Activated CD4-positive, alpha-beta T cell treated with anti-CD3 and anti-CD28 coated beads for 1 hour (primary cell): ENCODE measurements at regions not wholly inside any gene's neighbourhood (a gene's known extent, or its start where the extent isn't known, plus 50 kb on each side); places are given as distances from the start of the nearest gene placed in this dataset.
"Not testable (repeated sequence)": the region's sequence is repeated elsewhere in the genome, so short reads cannot be mapped to it uniquely, and the experiment has no call there.

Experiments
- DNase-seq: peaks from one replicate; pipeline ENCODE4 v3.0.0-alpha.2; 2020

DNA sequence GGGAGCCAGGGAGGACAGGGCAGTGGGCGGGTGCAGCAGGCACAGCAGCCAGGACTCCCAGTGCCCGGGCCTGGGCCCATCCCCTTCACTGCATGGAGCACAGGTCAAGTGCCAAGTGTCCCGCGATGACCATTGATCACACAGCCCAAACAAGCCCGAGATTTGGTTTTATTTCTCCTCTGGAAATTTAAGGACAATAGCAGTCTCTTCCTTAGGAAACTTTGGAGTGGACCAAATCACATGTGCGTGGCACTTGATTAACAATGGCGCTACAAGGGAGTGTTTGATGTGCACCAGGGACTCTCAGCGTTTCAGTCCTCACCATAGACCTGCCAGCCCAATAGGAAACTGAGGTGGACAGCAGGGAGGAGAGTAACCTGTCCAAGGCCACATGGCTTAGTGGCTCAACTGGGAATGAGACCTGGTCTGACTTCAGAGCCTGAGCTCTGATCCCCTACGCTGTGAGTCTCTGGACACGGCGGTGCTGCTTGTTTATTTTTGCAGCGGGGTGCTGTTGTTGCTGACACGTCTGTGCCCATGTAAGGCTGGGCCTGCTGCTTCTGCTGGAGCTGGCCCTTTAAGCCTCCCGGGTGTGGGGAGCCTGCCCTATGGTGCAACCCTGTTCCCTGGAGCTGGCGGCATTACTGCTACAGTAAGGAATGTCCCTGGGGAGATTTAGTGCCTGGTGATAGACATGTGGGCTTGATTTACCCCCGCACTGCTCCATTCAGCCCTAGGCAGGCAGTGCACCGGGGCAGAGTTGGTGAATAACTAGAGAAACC, 194.2 kb downstream of the INHBB start:
- DNase-seq = no peak

DNA sequence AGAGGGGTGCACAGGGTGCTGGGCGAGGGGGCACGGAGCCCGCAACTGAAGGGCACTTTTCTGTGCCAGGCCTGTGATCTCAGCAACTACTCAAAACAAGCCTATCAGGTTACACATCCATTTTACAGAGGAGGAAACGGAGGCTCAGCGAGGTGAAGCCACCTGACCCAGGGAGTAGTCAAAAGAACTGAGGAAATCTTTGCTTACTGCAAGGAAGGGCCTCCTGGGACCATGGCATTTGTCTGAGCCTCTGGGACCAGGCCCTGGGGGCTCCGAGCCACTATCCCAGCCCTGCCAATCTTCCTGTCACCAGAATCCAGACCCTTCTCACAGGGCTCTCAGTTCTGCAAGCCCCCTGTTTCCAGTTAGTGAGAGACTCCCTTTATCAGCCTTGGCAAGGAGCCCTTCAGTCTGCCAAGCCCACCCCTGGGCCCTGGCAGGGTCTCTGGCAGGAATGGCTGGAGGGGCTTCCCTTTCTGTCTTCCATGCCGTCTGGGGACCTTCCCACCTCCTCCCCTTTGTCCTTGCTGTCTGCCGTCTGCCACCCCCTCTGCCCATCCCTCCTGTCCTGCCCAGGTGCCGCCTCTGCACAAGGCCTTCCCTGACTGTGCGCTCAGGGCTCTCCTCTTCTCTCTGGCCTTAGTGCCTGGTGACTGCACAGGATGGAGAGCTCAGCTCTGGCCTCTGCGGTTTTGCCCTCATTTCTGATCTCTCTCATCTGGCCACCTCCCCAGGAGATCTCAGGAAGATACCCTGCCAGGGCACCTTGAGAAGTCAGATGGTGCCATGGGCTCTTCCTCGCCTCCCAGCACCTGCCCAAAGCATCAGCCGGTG, 194.7 kb upstream of the GLI2 start:
- DNase-seq = no peak

DNA sequence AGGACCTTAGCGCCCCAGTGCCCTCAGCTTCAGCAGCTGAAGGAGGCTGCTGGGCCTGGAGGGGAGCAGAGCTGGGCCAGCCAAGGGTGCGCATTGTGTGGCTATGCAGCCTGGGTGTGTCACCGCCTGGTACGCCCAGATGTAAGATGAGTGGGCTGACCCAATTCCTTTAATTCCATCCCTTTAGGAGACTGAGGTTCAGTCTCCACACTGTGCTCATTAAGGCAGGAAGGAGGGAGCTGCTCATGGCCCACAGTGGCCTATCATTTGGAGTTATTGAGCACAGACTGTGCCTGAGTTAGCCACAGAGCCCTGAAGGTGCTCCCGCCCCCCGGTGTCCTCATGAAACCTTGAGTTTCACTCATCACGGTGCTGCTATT, 194.1 kb upstream of the GLI2 start:
- DNase-seq = no peak

DNA sequence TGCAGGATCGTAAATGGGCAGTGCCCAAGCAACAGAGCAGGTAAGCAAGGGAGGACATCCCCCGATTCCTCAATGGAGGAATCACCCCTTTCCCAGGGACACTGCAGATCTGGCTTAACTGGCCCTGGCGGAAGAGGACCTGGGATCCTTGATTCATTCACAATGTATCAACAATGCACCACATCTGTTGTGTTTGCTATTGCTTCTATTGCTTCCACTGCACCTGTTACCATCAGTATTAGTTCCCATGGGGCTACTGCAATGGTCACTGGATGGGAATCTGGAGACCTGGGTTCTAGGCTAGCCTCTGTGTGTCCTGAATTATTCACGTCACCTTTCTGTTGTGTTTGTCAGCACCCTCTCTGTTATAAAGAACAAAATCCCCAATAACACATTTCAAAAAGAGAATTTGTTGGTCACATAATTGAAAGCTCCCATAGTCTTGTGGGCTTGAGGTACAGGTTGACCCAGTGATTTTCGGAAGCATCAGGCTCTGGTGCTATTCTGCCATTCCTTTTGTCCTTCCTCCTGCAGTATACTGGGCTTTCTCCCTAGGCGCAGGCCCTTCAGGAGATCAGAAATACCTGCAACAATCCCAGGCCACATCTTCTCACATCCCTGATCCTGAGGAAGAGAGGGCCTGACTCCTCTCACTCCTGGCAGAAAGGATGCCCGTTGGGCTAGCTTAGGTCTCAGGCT, 193.5 kb upstream of the GLI2 start:
- DNase-seq = no peak

DNA sequence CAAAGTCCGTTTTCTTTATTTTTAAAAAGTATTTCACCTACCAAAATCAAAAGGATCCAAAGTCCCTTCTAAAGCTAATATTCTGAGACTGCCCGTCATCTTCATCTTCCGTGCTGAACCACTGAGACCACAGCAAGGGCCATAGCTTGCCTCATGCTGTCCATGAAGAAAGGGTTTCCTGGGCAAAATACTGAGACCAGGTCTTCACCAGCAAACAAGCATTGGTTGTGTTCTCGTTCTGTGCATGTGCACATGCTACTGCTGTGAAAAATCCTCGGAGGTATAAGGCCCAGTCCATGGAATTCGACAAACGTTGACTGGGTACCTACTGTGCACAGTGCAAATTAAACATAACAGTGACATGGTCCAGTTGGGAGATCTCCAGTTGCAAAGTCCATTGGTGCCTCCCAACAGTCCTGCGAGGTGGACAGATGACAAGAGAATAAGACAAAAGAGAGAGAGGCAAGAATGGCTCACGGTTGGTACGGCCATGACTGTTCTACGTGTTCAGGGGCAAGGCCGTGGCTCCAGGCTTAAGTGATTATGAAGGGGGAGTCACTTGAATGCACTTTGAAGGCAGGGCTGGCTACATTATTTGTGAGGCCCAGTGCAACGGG, 192.6 kb upstream of the GLI2 start:
- DNase-seq = no peak

DNA sequence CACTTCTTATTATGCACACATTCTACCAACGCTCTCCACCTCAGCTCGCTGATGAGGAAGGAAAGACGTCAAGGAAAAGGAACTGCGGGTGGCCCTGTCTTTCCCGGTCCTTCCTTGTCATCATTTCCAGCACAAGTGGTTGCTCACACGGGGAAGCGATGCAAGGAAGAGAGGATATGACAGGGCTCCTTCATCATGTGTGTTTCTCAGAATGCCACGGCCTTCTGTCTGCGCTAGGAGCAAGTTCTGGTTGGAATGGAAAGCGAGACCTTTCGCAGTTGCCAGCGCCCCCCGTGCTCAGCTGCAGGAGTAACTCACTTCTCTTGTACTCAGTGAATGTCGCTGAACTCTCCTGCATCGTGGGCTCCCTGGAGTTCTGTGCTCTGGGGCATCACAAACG, 191.8 kb upstream of the GLI2 start:
- no peak for DNase-seq

DNA sequence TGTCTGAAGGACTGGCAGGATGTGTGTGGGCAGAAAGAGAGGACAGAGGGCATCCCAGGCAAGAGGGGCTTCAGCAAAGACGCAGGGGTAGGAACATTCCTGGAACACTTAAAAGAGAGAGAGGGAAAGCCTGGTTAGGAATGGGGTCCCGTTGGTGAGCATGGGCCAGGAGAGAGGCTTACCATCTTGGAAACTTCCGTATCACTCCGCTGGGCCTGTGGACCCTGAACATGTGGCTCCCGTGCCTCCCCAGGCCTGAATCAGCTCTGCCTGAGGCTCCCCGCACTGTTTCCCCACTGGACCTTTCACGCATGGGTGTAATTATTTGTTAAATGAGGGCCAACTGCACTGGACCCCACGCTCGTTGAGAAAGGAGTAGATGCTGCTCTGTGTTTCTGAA, 191.1 kb upstream of the GLI2 start:
- DNase-seq = no peak

DNA sequence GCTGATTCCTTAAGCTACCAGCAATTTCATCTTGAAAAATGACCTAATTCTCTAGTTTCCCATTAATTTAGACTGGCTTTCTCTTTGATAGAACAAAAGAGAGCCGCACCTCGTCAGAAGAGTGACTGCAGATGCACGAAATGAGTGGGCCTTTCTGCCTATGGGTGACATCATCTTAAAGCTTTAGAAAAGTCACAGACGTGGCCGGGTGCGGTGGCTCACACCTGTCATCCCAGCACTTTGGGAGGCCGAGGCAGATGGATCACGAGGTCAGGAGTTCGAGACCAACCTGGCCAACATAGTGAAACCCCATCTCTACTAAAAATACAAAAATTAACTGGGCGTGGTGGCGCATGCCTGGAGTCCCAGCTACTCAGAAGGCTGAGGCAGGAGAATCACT, 190.7 kb upstream of the GLI2 start:
- DNase-seq = not testable (repeated sequence)

DNA sequence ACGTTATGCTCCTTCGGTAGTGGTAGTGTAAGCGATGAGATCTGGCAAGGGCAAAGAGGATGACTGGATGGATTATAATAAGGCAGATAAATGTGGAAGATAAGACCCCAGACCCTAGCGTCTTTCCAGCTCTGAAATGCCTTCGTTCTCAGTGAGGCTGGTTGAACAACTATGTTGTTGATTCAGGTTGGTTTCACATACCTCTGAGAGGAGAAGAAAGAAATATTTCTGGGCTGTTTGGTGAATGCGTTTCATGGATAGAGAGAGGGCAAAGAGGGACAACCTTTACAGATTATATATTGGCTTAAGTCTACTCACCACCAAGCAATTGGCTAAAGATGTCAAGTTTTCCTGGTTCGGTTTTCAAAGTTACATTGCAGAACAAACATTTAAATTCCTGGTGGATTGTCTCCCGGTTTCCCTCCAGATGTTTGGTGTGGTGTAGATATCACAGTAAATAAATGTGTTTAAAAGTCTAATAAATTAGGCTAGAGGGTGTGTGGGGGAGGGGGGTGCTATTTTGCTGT, 190.1 kb upstream of the GLI2 start:
- no peak for DNase-seq

DNA sequence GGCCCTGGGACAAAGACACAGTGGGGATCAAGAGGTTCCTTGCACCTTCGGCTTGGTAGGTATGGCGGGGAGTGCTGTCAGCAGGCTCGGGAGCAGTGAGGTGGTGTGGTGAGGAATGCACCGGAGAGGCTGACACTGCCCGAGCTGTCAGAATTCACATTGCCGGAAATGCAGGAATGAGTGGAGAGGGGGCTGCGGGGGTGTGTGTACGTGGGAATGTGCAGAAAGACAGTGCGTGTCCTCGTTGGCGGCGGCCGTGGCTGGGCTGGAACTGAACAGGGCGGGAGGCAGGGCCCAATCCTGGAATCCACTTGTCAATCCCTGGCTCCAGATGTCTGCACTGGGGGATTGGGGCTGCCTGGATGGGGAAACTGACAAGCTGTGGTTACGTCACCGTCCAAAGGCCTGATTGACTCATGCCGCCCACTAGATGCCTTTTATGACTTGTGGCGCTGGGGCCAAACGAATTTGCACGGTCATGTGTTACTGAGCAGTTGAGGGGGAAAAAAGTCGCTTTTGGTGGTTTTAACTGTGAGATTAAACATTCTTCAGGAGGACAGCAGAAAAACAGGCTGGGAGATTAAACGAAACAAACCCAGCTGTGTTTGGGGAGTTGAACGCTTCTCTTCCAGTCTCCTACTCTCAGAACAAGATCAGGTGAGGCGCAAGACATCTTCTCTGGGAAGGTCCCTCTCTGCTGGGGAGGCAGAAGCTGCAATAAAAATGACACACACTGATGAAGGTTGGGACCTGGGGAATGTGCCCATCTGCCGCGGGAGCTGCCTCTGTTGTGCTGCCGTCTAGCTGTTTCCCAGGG, 189.4 kb upstream of the GLI2 start:
- DNase-seq = no peak

DNA sequence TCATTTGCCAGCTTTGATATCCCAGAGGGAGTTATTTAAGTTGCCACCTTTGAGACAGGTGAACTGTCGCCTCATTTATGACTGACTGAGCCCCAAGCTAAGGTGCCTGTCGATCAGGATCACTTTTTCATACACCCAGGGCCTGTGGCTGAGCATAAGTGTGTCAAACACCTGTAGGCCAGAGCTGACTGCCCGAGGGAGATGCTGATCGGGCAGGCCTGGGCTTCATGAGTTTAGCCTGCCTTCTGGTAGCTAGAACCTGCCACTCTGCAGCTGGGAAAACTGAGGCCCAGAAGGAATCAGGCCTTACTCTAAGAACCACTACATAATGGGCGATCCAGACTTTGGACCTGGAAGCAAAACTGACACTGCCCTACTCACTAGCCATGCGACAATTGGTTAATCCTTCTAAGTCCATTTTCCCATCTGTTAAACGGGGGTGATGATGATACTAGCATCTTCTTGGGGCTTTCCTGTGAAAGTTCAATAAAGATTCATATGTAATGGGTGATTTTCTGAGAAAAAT, 188.7 kb upstream of the GLI2 start:
- DNase-seq = no peak

DNA sequence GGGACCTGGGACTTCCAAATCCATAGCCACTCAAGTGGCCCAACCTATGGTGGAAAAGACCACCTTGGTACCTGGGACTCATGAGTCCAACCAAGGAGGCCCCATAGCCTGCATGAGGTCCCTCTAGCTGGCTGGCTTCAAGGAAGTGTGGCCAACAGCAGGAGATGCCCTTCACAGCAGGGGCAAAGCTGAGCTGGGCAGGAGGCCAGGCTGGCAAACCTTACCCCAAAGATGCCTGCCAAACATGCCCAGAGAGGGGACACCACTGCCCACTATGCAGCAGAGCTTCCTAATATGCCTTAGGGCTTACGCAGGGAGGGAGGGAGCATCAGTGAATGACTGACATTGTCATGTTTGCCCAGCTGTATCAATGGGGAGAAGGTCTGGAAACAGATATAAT, 188.0 kb upstream of the GLI2 start:
- no peak for DNase-seq

DNA sequence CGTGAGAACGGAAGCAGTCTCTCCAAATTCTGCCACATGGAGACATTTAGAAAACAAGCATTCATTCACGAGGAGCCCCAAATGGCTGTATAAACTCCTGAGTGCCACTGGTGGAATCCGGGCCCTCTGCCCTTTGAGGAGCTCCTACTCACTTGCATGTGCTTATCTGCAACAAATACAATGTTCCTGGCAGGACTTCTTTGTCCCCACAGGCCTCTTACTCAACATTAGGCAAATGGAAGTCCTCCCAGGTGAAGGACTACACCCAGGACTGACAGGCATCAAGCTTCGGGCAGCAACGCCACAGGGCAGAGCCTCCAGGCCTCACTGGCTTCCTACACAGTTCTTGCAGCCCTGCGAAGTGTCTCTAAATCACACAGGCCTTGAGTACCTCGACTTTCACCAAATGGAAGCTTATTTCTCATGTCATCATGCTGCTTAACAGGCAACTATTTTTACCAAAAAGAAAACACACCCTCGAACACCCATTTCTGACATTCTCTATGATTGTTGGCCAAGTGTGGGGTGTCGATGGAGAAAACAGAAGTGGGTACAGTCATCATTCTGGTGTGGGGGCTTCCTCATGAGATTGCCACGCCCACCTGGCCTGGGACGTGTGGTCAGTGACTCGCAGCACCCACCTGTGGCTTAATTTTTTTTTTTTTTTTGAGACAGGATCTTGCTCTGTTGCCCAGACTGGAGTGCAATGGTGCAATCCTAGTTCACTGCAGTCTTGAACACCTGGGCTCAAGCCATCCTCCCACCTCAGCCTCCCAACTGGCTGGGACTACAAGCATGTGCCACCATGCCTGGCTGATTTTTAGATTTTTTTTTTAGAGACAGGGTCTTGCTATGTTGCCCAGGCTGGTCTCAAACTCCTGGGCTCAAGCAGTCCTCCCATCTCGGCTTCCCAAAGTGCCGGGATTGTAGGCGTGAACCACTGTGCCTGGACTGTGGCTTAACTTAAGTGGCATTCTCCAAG, 186.8 kb upstream of the GLI2 start:
- no peak for DNase-seq

DNA sequence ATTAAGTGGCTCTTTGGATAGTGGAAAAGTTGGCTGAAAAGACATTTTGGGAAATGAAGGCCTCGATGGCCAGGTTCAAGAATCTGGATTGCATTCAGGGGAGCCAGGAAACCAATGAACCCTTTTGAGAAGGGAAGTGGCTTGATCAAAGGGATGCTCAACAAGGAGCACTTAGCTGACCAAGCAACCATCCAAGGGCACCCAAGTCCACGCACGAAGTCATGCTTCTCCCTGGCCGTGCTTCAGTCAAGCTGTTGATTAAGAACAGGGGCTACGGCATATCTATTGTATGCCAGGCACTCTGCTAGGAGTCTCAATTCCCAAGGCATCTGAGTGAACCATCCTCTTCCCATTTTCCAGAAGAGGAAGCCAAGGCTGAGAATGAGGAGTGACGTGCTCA, 185.8 kb upstream of the GLI2 start:
- no peak for DNase-seq

DNA sequence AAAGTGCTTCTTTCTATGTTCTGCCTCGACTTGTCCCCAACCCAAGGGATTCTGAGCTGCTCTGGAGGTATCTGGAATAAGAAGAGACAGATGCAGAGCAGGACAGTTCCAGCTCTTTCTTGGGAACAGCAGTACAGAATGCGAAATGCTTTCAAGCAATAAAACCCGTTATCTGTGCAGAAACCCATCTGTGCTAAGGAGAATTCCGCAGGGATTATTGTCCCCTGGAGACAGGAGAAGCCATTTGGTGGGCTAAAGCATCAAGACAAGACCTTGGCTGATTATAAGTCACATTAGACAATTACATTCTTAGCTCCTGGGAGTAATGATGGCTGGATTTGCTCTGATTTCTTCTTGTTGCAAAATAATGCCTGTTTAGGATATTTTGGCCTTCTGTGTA, 185.4 kb upstream of the GLI2 start:
- no peak for DNase-seq

DNA sequence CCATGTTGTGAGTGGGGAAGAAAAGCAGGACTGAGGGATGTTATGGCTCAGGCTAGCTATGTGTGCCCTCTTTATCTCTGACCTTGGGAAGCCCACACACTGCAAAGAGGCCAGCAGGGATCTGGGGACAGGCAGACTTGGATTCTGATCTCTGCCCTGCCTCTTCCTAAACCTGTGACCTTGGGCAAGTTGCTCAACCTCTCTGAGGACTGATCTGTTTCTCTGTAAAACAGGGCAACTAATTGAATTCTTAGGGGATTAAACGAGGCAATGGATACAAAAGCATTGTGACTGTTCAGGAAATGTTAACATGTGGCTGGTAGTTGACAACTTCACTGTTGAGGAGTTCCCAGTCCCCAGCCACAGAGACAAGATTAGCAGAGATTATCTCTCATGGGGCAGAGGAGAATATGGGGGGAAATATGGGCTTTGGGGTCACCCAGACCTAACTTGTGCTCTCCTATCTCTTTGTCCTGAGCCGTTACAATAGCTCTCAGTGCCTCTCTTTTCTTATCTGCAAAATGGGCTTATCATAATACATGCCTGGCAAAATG, 184.7 kb upstream of the GLI2 start:
- no peak for DNase-seq

DNA sequence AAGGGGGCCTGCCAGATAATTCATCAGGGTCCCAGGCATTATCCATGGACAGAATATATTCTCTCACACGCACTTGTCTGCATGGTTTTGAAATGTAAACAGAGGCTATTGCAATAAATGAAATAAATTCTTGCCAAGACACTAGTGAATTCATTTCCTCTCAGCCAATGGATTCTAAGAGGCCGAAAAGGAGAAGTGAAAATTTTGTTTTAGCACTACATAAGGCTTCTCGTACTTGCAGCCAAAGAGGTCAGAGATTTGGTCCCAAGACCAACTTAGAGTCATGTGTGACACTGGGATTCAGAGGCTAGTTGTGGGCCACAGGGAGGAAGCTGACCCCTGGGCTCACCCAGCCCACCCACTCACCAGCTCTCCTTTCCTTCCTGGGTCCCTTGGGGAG, 184.1 kb upstream of the GLI2 start:
- no peak for DNase-seq

DNA sequence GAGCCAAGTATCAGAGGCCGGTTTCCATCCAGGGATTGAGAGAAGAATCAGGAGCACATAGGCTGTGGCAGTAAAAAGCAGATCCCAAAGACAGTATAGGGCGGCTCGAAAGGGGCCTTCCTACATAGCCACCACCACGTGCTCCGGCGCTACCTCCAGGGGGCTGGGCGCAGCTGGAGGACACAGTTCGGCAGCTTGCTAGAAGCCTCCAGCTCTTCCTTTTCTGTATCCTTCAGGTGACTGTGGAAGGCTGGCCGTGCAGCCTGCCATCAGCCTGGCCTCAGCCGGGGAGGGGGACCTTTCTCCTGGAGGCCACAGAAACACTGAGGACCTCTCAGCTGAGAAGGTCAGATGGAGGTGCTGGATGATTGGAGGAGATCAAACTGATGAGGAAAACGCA, 183.6 kb upstream of the GLI2 start:
- no peak for DNase-seq

DNA sequence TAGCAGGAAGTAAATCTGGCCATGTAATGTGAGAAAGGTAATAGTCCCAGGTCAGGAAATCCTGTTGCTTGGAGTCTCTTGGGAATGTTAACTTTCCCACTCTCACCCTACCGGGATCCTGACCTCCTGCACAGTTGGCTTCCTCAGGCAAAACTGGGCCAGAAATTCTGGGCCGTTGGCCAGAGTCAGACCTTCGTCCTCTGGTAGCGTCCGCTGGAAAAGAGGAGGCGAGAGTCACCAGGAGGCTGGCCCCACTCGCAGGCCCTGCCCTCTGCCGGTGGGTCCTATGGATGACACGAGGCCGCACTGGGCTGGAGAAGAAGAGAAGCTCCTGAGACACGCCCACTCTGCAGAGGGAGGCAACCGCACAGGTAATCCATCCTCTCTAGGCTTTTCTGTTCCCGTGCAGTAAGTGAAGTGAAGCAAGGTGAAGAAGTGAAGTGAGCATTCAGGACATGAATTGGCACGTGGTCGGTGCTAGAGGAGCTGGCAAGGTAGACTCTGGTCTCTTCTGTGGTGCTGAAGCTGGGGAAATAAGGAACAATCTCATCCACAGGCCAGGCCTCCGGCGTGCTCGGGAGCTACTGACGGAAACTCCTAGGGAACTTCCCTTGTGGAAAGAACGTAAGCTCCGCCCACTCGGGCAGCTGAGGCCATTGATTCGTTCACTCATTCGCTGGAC, 182.7 kb upstream of the GLI2 start:
- DNase-seq = no peak

DNA sequence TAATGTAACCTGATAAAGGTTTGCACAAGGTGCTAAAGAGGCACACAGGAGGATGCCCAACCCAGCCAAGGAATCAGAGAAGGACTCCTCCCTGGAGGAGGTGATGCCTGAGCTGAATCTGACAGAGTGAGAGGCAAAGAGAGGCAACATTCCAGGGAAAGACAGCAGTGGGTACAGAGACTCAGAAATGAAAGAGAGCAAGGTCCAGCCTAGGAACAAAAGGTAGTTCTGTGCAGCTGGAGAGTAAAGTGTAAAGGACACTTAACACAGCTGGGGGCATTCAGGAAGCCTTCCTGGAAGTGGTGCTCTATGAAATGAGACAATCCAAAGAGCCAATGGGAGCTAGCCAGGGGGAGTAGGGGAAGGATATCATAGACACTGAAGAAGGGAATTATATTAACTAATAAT, 181.0 kb upstream of the GLI2 start:
- DNase-seq = no peak
